ENCODE measurements at regions not wholly inside any gene's neighbourhood (a gene's known extent, or its start where the extent isn't known, plus 50 kb on each side); places are given as distances from the start of the nearest gene placed in this dataset.

GRCh38 chr15:38864827-38865581 lies 300.4 kb upstream of the RASGRP1 start:
- DNase-seq, result no peak

GRCh38 chr15:38867556-38867955 lies 302.9 kb upstream of the RASGRP1 start:
- no peak for DNase-seq

- DNase-seq, result no peak
Measured at GRCh38 chr15:38868326-38869114, 303.9 kb upstream of the RASGRP1 start.

DNA sequence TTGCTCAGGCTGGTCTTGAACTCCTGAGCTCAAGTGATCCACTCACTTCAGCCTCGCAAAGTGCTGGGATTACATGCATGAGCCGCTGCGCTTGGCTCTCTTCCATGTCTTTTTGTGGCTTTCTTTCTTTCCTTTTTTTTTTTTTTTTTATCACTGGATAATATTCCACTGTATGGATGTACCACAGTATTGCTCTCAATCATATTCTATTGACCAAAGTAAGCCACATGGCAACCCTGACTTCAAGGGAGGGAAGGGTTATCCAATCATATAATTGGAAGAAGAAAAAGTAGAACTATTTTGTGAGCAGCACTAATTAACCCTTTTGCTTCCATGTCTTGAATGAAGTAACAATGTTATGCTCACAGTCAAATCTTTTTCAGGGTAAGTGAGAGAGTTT lies 307.0 kb upstream of the RASGRP1 start:
- no peak for DNase-seq

- no peak for DNase-seq
Measured at GRCh38 chr15:38872732-38873131, 308.1 kb upstream of the RASGRP1 start.

GRCh38 chr15:38873158-38873557 lies 308.5 kb upstream of the RASGRP1 start:
- DNase-seq, result no peak

GRCh38 chr15:38874464-38874863 lies 309.9 kb upstream of the RASGRP1 start:
- DNase-seq, result no peak

DNA sequence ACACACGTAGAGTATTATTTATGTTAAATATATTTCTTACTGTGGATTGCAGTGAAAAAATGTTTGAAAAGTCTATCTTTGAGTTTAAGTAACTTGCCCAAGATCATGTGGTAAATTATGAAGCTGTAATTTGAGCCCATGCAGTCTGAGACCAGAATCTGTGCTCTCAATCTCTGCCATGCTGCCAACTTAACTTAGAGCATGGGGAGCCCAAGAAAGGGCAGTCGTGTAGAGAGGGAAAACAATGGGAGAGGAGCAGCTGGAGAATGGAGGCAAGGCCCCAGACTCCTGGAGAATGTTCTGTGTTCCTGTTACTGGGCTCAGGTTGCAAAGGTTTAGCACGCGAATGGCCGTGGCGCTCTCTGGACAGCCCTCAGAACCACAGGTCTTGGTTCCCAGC lies 311.6 kb upstream of the RASGRP1 start:
- no peak for DNase-seq

DNA sequence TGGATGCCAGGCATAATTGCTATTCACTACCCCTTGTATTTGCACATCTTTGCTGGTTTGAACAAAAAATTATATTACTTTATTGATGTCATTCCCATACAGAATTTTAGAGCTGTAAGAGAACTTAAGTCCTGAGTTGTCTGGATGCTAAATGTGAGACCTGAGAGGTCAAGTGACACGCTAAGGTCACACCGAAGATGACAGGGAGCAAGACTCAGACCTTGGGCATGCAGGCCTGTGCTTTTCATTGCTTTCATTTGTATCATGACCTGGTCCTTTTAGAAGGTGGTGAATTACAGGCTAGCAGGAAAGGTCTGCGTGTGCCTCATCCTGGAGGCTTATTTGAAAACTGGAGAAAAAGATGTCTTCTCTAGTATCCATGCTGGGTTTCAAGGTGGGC lies 312.0 kb upstream of the RASGRP1 start:
- DNase-seq, result no peak

GRCh38 chr15:38877471-38877870 lies 312.9 kb upstream of the RASGRP1 start:
- no peak for DNase-seq

DNA sequence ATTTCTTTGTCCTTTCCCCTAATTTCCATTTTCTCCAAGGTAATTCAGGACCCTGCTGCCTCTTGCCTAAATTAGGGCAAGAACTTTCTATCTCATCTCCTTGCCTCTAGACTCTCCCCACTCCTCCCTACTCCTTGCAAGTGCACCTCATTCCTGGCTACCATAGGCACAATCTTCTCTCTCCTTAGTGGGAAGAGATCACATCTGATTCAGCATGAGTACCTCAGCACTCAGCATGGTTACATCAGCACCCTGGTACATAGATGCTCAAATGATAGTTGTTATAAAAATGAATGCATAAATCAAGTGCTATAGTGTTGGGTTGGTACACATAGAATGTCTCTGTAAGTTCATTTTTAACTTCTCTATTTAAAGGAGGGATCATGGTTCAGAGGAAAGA lies 313.4 kb upstream of the RASGRP1 start:
- DNase-seq, result no peak

DNA sequence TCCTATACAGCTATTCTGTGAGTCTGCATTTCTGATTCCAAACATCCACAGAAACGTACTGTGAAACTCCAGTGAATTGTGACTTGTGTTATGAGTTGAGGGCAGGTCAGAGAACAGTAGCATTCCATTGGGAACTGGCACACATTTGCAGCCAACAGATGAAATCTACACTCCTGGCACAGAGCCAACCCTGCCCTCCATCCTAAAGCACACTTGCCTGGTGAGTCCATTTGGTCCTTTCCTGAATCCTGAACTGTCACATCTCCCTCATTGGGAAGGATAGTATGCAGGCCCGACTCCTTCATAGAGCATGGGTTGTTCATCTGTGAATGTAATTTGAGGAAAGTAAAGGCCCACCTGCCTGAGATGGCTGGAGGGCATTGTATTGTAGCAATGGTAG lies 314.3 kb upstream of the RASGRP1 start:
- DNase-seq, result no peak

- no peak for DNase-seq
Measured at GRCh38 chr15:38879909-38880471, 315.4 kb upstream of the RASGRP1 start.

DNA sequence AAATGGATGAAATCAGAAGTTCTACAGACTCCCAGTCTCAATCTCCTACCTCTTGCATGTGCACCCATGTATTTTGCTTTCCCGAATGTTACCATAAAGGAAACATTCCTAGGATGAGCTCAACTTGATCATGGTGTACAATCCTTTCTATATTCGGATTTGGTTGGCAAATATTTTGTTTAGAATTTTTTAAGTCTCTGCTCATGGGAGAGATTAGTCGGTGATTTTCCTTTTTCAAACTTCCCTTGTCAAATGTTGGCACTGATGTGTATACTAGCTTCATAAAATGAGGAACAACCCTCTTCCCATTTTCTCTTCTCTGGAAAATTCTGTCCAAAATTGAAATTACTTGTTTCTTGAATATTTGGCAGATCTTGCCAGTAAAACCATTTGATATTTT lies 317.6 kb upstream of the RASGRP1 start:
- no peak for DNase-seq

DNA sequence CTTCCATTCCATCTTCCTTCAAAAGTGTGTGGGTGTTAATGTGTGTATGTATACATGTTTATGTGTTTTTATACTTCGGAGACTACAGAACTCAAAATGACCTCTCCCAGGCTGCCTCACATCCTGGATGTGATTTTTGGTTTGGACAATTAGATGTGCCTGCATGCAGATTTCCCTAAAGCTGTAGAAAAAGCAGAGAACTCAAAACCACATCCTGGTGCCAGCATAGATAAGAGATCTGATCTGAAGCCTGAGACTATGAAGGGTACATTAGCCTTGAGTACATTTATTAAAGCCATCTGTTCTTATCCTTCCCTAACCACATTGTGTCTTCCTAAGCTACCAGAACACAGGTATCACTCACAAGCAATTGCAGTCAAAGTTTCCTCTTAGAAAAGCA lies 319.4 kb upstream of the RASGRP1 start:
- DNase-seq, result no peak

- no peak for DNase-seq
Measured at GRCh38 chr15:38885001-38885400, 320.4 kb upstream of the RASGRP1 start.

GRCh38 chr15:38885471-38885952 lies 320.9 kb upstream of the RASGRP1 start:
- no peak for DNase-seq

GRCh38 chr15:38886315-38887163 lies 321.9 kb upstream of the RASGRP1 start:
- DNase-seq, result no peak

GRCh38 chr15:38888701-38889221 lies 324.1 kb upstream of the RASGRP1 start:
- no peak for DNase-seq

GRCh38 chr15:38890194-38890593 lies 325.6 kb upstream of the RASGRP1 start:
- DNase-seq, result no peak

- DNase-seq, result no peak
Measured at GRCh38 chr15:38893925-38894242, 329.3 kb upstream of the RASGRP1 start.

- no peak for DNase-seq
Measured at GRCh38 chr15:38894243-38894948, 329.8 kb upstream of the RASGRP1 start.
